HFF-Myc (cell line): ENCODE measurements at regions not wholly inside any gene's neighbourhood (a gene's known extent, or its start where the extent isn't known, plus 50 kb on each side); places are given as distances from the start of the nearest gene placed in this dataset.

ENCODE experiments used
- DNase-seq: peaks from one replicate; pipeline ENCODE4 v3.0.0-alpha.2; 2011; ENCODE audit warnings: low read depth; ENCODE audit errors: extremely low read depth
- H3K4me3 ChIP-seq: replicated peaks from 2 replicates; pipeline ENCODE4 v1.5.1; 2011; ENCODE audit warnings: low read depth, mild to moderate bottlenecking, control low read depth, low read length
- CTCF ChIP-seq: IDR thresholded peaks from 2 replicates; pipeline ENCODE4 v1.5.1; 2012; ENCODE audit warnings: mild to moderate bottlenecking, low read depth, low read length, control low read depth; ENCODE audit errors: missing control alignments

DNA sequence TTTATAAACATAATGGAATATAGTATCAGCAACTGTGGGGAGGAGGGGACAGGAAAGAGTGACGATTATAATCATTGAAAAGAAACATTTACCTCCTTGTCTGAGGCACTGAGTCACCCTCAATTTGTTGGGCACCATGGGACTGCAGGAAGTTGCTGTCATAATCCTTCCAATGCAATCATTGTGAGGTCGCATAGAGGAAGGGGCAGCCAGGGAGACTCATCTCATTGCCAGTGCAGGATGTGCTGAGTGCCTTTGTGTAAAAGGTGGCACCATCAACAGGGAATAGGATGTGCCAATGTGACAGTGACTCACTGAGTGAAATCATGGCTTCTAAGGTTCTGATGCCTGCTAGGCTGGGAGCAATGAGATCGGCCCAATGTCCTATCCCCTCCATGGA is 300.4 kb upstream of the ADAMTS9 start:
- no peak for DNase-seq
- H3K4me3 ChIP-seq, result no peak overlapping the region
- no peak for TF ChIP-seq CTCF

DNA sequence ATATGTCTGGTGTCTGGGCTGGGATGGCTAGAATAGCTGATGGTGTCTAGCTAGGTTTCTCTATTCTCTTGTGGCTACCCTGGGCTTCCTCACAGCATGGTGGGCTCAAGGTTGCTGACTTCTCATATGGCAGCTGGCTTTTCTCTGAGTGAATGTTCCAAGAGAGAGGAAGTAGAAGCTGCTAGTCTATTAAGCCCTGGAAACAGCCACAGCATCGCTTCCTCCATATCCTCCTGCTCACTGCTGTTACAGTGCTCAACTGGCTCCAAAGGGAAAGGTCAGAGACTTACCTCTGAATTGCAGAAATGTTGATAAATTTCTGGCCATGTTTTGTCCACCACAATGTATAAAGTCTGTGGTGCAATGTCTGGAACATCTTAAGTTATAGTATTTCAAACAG is 299.9 kb upstream of the ADAMTS9 start:
- no peak overlapping the region for H3K4me3 ChIP-seq
- DNase-seq, result no peak
- TF ChIP-seq CTCF, result no peak

- DNase-seq, result no peak
- no peak overlapping the region for H3K4me3 ChIP-seq
- no peak for TF ChIP-seq CTCF
Observed at GRCh38 chr3:64985072-64985471, 297.3 kb upstream of the ADAMTS9 start.

DNA sequence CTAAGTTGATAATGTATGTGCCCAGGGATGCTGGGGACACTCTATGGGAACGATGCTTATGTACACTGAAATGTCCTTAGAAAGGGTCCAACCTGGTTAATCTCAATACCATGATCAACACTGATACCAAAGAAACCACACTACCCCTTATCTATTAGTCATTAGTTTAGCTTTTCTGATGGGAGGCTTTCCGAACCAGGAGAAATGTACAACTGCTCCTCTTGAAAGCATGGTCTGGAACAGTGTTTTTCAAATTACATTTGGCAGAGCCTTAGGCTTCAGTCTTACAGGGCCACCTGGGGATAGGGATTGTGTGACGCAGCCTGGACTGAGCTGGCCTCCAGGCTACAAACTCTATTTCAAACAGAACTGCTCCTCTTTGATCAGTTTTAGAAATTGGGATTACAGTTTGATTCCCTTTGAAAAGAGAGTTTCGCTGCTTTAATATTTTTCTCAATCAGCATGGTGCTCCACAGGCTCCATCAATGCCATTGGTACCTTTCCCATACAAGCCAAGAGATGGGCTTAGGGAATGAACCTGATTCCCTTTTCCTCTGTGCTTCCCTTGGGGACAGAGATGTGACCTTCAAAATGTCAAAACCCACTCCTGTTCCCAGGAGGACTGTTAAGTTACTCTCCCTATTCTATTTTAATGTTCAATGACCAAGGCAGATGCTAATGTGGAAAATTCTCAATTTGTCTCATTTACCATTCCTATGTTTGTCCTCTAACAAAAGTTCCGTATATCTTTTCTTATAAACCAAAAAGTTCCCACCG is 296.0 kb upstream of the ADAMTS9 start:
- no peak for DNase-seq
- H3K4me3 ChIP-seq, result no peak overlapping the region
- no peak for TF ChIP-seq CTCF

GRCh38 chr3:64977308-64978100 is 289.7 kb upstream of the ADAMTS9 start:
- no peak for DNase-seq
- no peak for TF ChIP-seq CTCF
- H3K4me3 ChIP-seq, result no peak overlapping the region

DNA sequence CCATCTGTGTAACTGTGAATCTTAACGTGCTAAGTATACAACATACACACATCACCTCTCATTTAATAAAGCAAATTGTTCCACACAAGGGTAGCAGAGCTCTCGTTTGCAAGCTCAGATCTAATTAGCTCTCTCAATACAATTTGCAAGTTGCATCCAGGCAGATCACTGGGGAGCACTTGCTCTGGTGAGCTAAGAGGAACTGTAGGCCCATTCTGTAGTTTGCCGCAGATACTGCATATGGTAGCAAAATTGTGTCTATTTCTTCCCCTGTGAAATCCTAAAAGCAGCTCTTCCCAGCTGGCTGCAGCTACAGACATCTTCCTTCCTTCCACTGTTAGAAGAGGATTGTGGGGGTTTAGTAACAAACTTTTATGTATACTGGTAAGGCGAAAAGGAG is 288.7 kb upstream of the ADAMTS9 start:
- DNase-seq, result no peak
- H3K4me3 ChIP-seq, result no peak overlapping the region
- TF ChIP-seq CTCF, result no peak
